ENCODE measurements at regions not wholly inside any gene's neighbourhood (a gene's known extent, or its start where the extent isn't known, plus 50 kb on each side); places are given as distances from the start of the nearest gene placed in this dataset.

DNA sequence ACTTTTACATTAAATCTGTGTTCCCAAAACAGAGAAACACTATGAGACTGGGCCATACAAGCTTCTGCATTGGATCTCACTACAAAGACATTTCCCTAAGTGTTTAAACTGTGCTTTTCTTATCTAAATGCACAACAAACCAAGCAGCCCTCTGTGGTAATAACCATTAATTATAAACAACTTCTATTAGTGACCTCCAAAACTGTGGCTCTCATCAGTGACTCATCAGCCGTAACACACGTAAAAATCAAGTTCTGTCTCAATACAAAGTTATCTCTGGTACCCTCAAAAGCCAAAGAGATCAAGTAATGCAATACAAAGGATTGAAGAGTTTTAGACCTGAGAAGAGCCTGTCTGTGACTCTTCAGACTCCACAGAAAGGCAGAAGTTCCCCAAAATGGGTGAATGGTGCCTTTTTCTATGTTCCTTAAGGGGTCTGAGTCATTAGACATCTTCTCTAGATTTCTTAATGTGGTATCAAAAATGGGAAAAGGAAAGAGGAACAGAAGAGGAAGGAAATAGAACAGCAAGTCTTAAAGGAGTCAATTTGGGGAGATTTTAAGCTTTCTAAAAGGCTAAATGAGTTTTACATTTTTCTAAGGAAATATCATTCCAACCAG, 189.8 kb upstream of the PPP1R2C start:
- H3K4me3 ChIP-seq: no peak overlapping the region
- no peaks in the 10 kb centered on the region for H3K27me3 ChIP-seq
- no peaks in the 10 kb centered on the region for H3K4me1 ChIP-seq (ENCODE audit: low read depth)
- H3K9me3 ChIP-seq (ENCODE audit: low read depth): no peaks in the 10 kb centered on the region
- H3K36me3 ChIP-seq: no peaks in the 10 kb centered on the region
- DNase-seq (ENCODE audit: low read depth in 1 of 2, low spot score in 1 of 2): no peak
- TF ChIP-seq, protein P1, sequence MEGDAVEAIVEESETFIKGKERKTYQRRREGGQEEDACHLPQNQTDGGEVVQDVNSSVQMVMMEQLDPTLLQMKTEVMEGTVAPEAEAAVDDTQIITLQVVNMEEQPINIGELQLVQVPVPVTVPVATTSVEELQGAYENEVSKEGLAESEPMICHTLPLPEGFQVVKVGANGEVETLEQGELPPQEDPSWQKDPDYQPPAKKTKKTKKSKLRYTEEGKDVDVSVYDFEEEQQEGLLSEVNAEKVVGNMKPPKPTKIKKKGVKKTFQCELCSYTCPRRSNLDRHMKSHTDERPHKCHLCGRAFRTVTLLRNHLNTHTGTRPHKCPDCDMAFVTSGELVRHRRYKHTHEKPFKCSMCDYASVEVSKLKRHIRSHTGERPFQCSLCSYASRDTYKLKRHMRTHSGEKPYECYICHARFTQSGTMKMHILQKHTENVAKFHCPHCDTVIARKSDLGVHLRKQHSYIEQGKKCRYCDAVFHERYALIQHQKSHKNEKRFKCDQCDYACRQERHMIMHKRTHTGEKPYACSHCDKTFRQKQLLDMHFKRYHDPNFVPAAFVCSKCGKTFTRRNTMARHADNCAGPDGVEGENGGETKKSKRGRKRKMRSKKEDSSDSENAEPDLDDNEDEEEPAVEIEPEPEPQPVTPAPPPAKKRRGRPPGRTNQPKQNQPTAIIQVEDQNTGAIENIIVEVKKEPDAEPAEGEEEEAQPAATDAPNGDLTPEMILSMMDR (IDR thresholded peaks at IDR 0.05; ENCODE audit: low read depth, low read length): no peak
- H3K27ac ChIP-seq: no peak overlapping the region

DNA sequence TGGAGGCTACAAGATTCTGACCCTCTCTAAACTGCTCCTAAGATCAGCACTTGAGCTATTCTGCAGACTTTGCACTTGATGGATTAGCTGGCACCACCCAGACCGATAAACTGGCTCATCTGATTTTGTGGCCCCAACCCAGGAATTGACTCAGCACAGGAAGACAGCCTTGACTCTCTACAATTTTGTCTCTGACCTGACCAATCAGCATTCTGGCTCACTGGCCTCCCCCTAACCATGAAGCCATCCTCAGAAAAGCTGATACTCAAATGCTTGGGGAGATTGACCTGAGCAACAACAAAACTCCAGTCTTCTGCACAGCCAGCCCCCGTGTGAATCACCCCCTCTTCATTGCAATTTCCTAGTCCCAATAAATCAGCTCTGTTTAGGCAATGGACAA, 195.4 kb upstream of the PPP1R2C start:
- Histone ChIP-seq H3K4me1 (ENCODE audit: low read depth) (peaks cover 6% of the 10 kb centered on the region), H3K4me3 (no peak overlapping the region), H3K27ac (no peak overlapping the region), H3K36me3 (no peaks in the 10 kb centered on the region), H3K27me3 (no peaks in the 10 kb centered on the region), H3K9me3 (ENCODE audit: low read depth) (no peaks in the 10 kb centered on the region)
- DNase-seq (ENCODE audit: low read depth in 1 of 2, low spot score in 1 of 2): no peak
- TF ChIP-seq, protein P1 (IDR thresholded peaks at IDR 0.05; ENCODE audit: low read depth, low read length): no peak

DNA sequence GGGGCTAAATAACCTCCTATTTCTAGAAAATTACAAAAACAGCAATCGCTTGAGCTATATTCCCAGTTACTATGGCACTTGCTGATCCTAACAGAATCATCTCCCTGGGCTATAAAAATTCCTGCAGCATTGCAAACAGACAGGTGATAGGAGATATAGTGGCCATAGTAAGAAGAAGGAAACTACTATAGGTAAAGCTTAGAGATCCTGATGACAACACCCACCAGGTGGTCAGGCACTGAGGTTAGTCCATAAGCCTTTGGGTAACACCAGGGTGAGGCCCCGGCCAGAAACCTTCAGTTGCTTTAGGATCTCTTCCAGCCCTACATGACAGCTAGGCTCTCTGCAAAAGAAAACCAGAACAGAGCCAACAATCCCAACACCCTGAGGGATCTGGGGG, 197.9 kb upstream of the PPP1R2C start:
- Histone ChIP-seq H3K27me3 (no peaks in the 10 kb centered on the region), H3K4me3 (no peak overlapping the region), H3K9me3 (ENCODE audit: low read depth) (no peaks in the 10 kb centered on the region), H3K36me3 (no peaks in the 10 kb centered on the region), H3K4me1 (ENCODE audit: low read depth) (peaks cover 6% of the 10 kb centered on the region), H3K27ac (no peak overlapping the region)
- DNase-seq (ENCODE audit: low read depth in 1 of 2, low spot score in 1 of 2): no peak
- TF ChIP-seq, protein P1 (IDR thresholded peaks at IDR 0.05; ENCODE audit: low read depth, low read length): no peak

DNA sequence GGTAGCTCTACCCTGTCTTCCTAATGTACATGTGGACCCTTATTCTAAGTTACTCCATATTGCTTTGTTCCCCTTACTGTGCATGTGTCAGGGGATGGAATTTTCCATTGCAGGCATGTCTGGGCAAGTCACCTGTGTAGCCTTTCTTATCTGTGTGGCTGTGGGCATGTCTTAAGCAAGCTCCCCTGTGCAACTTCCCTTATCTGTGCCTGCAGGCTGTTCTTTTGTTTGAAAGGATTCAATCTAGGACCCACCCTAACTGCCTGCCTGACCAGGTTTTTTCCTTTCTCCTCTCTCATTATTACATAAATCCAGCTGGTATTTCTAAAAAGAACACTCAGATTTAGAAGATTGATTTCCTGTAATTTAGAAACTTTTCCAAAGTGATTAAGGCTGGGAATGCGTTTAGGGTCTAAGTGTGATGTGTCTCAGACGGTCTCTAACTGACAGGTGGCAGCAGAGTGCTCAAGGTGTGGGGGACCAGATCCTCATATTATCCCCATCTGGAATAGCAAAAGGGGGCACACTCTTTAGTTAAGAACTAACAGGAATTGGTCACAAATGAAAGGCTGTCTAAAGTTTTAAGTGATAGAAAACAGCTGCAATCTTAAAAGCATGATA, 198.9 kb upstream of the PPP1R2C start:
- TF ChIP-seq, protein P1 (IDR thresholded peaks at IDR 0.05; ENCODE audit: low read depth, low read length): no peak
- no peaks in the 10 kb centered on the region for H3K9me3 ChIP-seq (ENCODE audit: low read depth)
- no peaks in the 10 kb centered on the region for H3K27me3 ChIP-seq
- H3K27ac ChIP-seq: no peak overlapping the region
- no peak overlapping the region for H3K4me3 ChIP-seq
- no peak for DNase-seq (ENCODE audit: low read depth in 1 of 2, low spot score in 1 of 2)
- peaks cover 6% of the 10 kb centered on the region for H3K4me1 ChIP-seq (ENCODE audit: low read depth)
- H3K36me3 ChIP-seq: no peaks in the 10 kb centered on the region

DNA sequence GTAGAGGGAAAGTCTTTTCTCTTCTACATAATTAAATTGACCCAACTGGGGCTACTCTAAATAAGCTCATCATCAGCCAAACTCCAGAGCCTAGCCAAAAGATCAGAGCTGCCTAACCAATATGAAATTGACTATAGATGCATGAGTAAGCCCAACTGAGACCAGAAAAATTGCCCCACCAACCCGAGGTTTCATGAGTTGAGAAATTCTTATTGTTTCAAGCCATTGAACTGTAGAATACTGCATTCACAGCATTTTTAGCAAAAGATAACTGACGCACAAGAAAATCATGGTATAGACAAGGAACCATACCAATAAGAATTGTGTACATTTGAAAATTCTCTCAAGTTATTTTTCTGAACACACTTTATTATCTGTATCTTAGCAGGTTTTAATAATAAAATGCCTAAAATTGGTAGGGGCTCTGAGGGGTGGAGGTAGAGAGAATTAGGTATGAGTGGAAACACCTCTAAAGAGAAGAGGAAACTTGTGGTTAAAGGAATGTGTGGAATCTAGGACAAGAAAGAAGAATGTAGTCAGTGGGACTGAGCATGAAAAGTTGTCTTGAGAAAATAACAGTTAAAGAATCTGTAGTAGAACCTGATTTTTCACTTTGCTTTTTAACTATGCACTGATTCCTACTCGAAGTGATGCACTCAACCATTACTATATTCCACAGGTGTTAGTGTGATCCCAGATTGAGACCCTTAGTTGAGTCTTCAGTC, 200.9 kb upstream of the PPP1R2C start:
- TF ChIP-seq, protein P1 (IDR thresholded peaks at IDR 0.05; ENCODE audit: low read depth, low read length): no peak
- H3K9me3 ChIP-seq (ENCODE audit: low read depth): no peaks in the 10 kb centered on the region
- H3K36me3 ChIP-seq: no peaks in the 10 kb centered on the region
- no peak for DNase-seq (ENCODE audit: low read depth in 1 of 2, low spot score in 1 of 2)
- no peak overlapping the region for H3K27ac ChIP-seq
- H3K4me3 ChIP-seq: no peak overlapping the region
- no peaks in the 10 kb centered on the region for H3K27me3 ChIP-seq
- H3K4me1 ChIP-seq (ENCODE audit: low read depth): peaks cover 6% of the 10 kb centered on the region
